ENCODE measurements at regions not wholly inside any gene's neighbourhood (a gene's known extent, or its start where the extent isn't known, plus 50 kb on each side); places are given as distances from the start of the nearest gene placed in this dataset.

DNA sequence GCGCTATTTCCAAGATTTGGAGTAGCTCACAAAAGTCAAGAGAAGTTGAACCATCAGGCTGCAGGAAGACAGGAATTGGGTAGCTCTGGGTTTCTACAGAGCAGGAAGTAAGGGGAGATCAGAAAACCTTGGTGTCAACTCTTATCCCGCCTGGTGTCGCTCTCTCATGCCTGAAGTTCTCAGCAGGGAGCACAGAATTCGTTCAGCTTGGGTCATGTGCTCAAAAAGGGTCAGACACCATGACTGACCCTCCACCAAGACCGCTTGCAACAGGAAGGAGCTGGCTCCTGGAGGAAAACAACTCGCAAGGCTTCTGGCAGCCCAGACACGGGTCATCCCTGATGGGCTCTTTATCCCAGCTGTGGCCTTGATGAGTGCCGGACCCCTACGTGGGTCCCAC is 93.7 kb upstream of the MSX1 start:
- intact Hi-C loops (cut with micrococcal nuclease) (no loop called here), dilution Hi-C loops (cut with MboI; ENCODE audit: extremely low pct_ligation_motif_present, low sequenced_read_pairs) (no loop called here)
- no peaks in the 10 kb centered on the region for H3K9me1 ChIP-seq (replicated peaks; ENCODE audit: control insufficient read depth, extremely low read depth, insufficient read depth, low read length)
- no peak overlapping the region for H3K27ac ChIP-seq (ENCODE audit: insufficient read depth, low read depth, low read length)
- H3K9ac ChIP-seq (replicated peaks; ENCODE audit: extremely low read depth, insufficient read depth, low read length) = no peak overlapping the region
- CTCF ChIA-PET = interaction anchor here (1.6 kb wide), 1 partner anchor 277 kb away, joined by 5 read pairs; no protein-coding TSS in a partner anchor
- H3K79me2 ChIP-seq (ENCODE audit: control insufficient read depth, insufficient read depth, low read length) = no peaks in the 10 kb centered on the region
- FAIRE-seq = no peak
- BruUV-seq (replicated peaks) = no TSS peak
- DNase-seq (ENCODE audit: low read depth, low spot score) = no peak
- no peak overlapping the region for H2AFZ ChIP-seq (ENCODE audit: low read depth, low read length)
- H3K36me3 ChIP-seq (ENCODE audit: control insufficient read depth in 2 of 2, extremely low read depth in 1 of 2, insufficient read depth in 2 of 2, low read length in 2 of 2) = no peaks in the 10 kb centered on the region
- POLR2A ChIA-PET = no interaction called here
- no peaks in the 10 kb centered on the region for H3K4me1 ChIP-seq (ENCODE audit: control insufficient read depth, extremely low read depth, insufficient read depth, low read length)
- no peak for TF ChIP-seq JUN (IDR thresholded peaks at IDR 0.05; ENCODE audit: borderline replicate concordance, insufficient read depth, insufficient read length, low read depth)
- no peak for TF ChIP-seq POLR2A (IDR thresholded peaks at IDR 0.05; ENCODE audit: low read depth, low read length)
- no peak for TF ChIP-seq MAX (IDR thresholded peaks at IDR 0.05; ENCODE audit: insufficient read depth, insufficient read length)
- no peak for TF ChIP-seq GATA2 (IDR thresholded peaks at IDR 0.05; ENCODE audit: insufficient read depth, insufficient read length, low read depth, low read length)
- no peak for TF ChIP-seq FOS (IDR thresholded peaks at IDR 0.05; ENCODE audit: borderline replicate concordance, insufficient read depth, low read length)
- TF ChIP-seq CTCF (IDR thresholded peaks at IDR 0.05; ENCODE audit: extremely low read depth in 1 of 2, insufficient read depth in 1 of 2, low read depth in 1 of 2, low read length in 2 of 2) = no peak
- TF ChIP-seq POLR2AphosphoS5 (IDR thresholded peaks at IDR 0.05; ENCODE audit: insufficient read depth, low read depth, low read length) = no peak
- no peak for TF ChIP-seq EZH2 (IDR thresholded peaks at IDR 0.05; ENCODE audit: borderline replicate concordance, low read depth, low read length, severe bottlenecking)
- no peak for TF ChIP-seq MYC (IDR thresholded peaks at IDR 0.05; ENCODE audit: low read depth, low read length)
- no peaks in the 10 kb centered on the region for H4K20me1 ChIP-seq (replicated peaks; ENCODE audit: control insufficient read depth, extremely low read depth, insufficient read depth, low read length)
- H3K9me3 ChIP-seq (replicated peaks; ENCODE audit: control insufficient read depth, insufficient read depth, low read length) = no peaks in the 10 kb centered on the region
- no peak overlapping the region for H3K4me2 ChIP-seq (ENCODE audit: insufficient read depth, low read length)
- no peak overlapping the region for H3K4me3 ChIP-seq (replicated peaks in 1 of 3; ENCODE audit: insufficient read depth in 1 of 3, low read depth in 1 of 3, low read length in 3 of 3)
- no peaks in the 10 kb centered on the region for H3K27me3 ChIP-seq (ENCODE audit: control insufficient read depth in 2 of 2, insufficient read depth in 2 of 2, low read length in 2 of 2)

Data from endothelial cell of umbilical vein (primary cell).